Hepatocyte (in vitro differentiated cells): ENCODE measurements at regions not wholly inside any gene's neighbourhood (a gene's known extent, or its start where the extent isn't known, plus 50 kb on each side); places are given as distances from the start of the nearest gene placed in this dataset.
A peak's percentile ranks its signal among the peaks of the same experiment; 100 is the strongest.

Source experiments
- DNase-seq: peaks from one replicate; pipeline ENCODE4 v3.0.0-alpha.2; 2016; ENCODE audit warnings: low spot score
- H2AFZ ChIP-seq: fragments of 200-600 bp; sonication (generic); 2 replicates; pipeline ENCODE4 v1.6.0; 2016; ENCODE audit warnings: antibody characterized with exemption, mild to moderate bottlenecking
- H3K27ac ChIP-seq: fragments of 200-600 bp; sonication (generic); 2 replicates; pipeline ENCODE4 v1.5.1; 2016; ENCODE audit warnings: mild to moderate bottlenecking
- H3K27me3 ChIP-seq: fragments of 200-600 bp; sonication (generic); 2 replicates; pipeline ENCODE4 v1.6.1; 2016
- H3K36me3 ChIP-seq: fragments of 200-600 bp; sonication (generic); replicated peaks from 2 replicates; pipeline ENCODE4 v1.5.1; 2016; ENCODE audit warnings: low read depth; ENCODE audit not compliant: insufficient read depth
- H3K4me1 ChIP-seq: fragments of 200-600 bp; sonication (generic); 2 replicates; pipeline ENCODE4 v1.5.1; 2016; ENCODE audit warnings: mild to moderate bottlenecking, moderate library complexity; ENCODE audit not compliant: insufficient read depth
- H3K4me2 ChIP-seq: fragments of 200-600 bp; sonication (generic); 2 replicates; pipeline ENCODE4 v1.6.0; 2016
- H3K4me3 ChIP-seq: fragments of 200-600 bp; sonication (generic); 2 replicates; pipeline ENCODE4 v1.5.1; 2016; ENCODE audit warnings: mild to moderate bottlenecking
- H3K79me2 ChIP-seq: fragments of 200-600 bp; sonication (generic); 2 replicates; pipeline ENCODE4 v1.6.0; 2017; ENCODE audit warnings: mild to moderate bottlenecking
- H3K9me2 ChIP-seq: fragments of 200-600 bp; sonication (generic); replicated peaks from 2 replicates; pipeline ENCODE4 v1.6.0; 2017; ENCODE audit warnings: mild to moderate bottlenecking; ENCODE audit not compliant: insufficient read depth
- H3K9me3 ChIP-seq: fragments of 200-600 bp; sonication (generic); 2 replicates; pipeline ENCODE4 v1.5.1; 2016; ENCODE audit warnings: low read depth, mild to moderate bottlenecking
- H4K20me1 ChIP-seq: fragments of 200-600 bp; sonication (generic); 2 replicates; pipeline ENCODE4 v1.6.0; 2016; ENCODE audit warnings: mild to moderate bottlenecking; ENCODE audit not compliant: insufficient read depth, poor library complexity, severe bottlenecking
- EZH2 ChIP-seq: fragments of 200-600 bp; sonication (generic); IDR thresholded peaks from 2 replicates; pipeline ENCODE4 v1.6.1; 2016; ENCODE audit warnings: antibody characterized with exemption, mild to moderate bottlenecking, borderline replicate concordance
- EZH2phosphoT487 ChIP-seq: fragments of 200-600 bp; sonication (generic); IDR thresholded peaks from one replicate; pipeline ENCODE4 v1.6.1; 2018; ENCODE audit warnings: antibody characterized with exemption, mild to moderate bottlenecking, low read depth, moderate library complexity; ENCODE audit not compliant: unreplicated experiment, severe bottlenecking
- WGBS: methylation state at CpG from one replicate; pipeline ENCODE4 v1.1.6; 2016; ENCODE audit warnings: low lambda C conversion rate; ENCODE audit errors: missing lambda C conversion rate; 5-methylcytosine and 5-hydroxymethylcytosine counted together
- TF ChIP-seq, protein P1 (sequence below): fragments of 200-600 bp; sonication (generic); IDR thresholded peaks from 2 replicates; pipeline ENCODE4 v1.5.1; 2016; ENCODE audit warnings: antibody characterized with exemption, mild to moderate bottlenecking; ENCODE audit not compliant: poor library complexity

DNA sequence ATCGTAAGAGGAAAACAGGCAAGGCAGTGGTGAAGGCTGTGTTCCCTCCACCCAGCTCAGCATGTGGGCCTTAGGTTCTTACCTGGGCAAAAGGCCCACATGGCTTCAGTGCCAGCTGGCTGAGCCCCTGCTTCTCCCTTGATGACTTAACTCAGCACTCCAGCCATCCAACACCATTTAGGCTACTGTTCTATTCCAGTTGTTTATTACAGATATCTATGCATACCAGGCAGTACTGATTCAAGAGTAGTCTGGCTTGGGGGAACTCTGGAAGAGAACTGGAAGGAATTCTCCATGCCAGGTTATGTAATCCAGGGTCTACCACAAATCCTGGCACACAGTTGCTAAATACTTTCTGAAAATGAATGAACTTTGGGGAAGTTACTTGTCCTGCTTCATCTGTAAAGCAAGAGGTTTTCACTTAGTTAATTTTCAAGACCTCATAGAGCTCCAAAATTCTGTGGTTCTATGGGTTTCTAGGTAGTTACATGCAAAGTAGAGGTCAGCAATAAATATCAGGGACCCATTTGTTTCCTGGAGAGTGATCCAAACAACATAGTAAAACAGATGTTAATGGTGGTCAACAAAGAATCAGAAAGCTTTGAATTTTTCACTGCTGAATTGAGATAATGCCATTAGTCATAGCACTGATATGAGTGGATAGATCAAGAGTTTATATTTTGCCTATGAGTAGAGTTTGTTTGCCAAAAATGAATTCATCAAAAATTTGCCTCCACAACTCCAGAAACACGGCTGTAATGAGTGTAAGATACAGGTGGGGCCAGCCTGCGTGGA lies 88.2 kb upstream of the OSMR start:
- Histone ChIP-seq H3K79me2 (no peaks in the 10 kb centered on the region), H2AFZ (no peak overlapping the region), H3K36me3 (no peaks in the 10 kb centered on the region), H3K4me3 (no peak overlapping the region), H3K9me2 (no peaks in the 10 kb centered on the region), H3K4me1 (peaks cover 7% of the 10 kb centered on the region), H3K9me3 (no peaks in the 10 kb centered on the region), H4K20me1 (no peaks in the 10 kb centered on the region), H3K27ac (no peak overlapping the region), H3K27me3 (no peaks in the 10 kb centered on the region), H3K4me2 (no peak overlapping the region)
- DNase-seq = no peak
- WGBS = 89% methylated on average over 3 of the region's 3 CpGs
- no peak for TF ChIP-seq EZH2
- no peak for TF ChIP-seq EZH2phosphoT487
- TF ChIP-seq, protein P1, sequence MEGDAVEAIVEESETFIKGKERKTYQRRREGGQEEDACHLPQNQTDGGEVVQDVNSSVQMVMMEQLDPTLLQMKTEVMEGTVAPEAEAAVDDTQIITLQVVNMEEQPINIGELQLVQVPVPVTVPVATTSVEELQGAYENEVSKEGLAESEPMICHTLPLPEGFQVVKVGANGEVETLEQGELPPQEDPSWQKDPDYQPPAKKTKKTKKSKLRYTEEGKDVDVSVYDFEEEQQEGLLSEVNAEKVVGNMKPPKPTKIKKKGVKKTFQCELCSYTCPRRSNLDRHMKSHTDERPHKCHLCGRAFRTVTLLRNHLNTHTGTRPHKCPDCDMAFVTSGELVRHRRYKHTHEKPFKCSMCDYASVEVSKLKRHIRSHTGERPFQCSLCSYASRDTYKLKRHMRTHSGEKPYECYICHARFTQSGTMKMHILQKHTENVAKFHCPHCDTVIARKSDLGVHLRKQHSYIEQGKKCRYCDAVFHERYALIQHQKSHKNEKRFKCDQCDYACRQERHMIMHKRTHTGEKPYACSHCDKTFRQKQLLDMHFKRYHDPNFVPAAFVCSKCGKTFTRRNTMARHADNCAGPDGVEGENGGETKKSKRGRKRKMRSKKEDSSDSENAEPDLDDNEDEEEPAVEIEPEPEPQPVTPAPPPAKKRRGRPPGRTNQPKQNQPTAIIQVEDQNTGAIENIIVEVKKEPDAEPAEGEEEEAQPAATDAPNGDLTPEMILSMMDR = no peak

DNA sequence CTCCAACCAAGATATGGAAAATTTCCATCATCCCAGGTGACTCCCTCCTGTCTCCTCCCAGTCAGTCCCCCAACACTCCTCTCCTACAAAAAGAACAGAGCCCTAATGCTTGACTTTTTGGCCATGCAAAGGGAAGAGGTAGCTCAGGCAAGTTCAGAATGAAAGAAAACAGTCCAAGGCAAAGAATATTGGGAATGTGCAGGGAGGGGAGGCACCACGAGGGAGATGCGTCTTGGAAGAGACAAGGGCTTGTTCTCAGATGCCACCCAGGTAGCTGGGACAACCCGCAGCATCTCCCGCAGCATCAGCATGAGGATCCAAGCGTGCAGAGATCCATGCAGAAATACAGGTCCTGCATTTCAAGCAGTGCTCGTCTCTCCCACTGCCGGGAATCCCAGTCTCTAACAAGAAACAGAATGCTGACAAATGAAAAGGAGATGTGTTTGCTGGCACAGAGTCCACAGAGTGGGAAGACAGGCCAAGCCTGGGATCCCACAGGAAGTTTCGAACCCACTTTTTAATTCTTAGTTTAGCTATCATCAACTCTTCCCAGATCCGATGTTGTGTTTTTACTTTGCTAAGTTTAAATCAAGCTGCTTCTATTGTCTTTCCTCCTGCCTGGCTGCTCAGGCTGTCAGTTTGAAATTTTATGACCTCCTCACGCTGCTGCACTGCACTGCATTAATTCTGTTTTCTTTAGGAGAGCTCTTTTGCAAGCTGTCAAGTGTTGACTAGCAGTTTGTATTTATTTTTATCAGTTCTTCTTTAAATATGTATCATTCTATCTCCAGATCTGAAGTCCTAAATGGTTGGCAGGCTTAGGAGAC lies 86.8 kb upstream of the OSMR start:
- no peaks in the 10 kb centered on the region for H3K36me3 ChIP-seq
- TF ChIP-seq EZH2 (no peak), EZH2phosphoT487 (no peak)
- TF ChIP-seq, protein P1 = no peak
- DNase-seq = peak; percentile 17
- no peaks in the 10 kb centered on the region for H3K79me2 ChIP-seq
- peak overlapping the region; percentile 44 for H3K4me2 ChIP-seq
- no peak overlapping the region for H2AFZ ChIP-seq
- peaks cover 7% of the 10 kb centered on the region for H3K4me1 ChIP-seq
- no peaks in the 10 kb centered on the region for H3K27me3 ChIP-seq
- H3K4me3 ChIP-seq = no peak overlapping the region
- 41% methylated on average over 10 of the region's 10 CpGs for WGBS
- H3K9me2 ChIP-seq = no peaks in the 10 kb centered on the region
- no peaks in the 10 kb centered on the region for H4K20me1 ChIP-seq
- peak overlapping the region; percentile 19 for H3K27ac ChIP-seq
- H3K9me3 ChIP-seq = no peaks in the 10 kb centered on the region

DNA sequence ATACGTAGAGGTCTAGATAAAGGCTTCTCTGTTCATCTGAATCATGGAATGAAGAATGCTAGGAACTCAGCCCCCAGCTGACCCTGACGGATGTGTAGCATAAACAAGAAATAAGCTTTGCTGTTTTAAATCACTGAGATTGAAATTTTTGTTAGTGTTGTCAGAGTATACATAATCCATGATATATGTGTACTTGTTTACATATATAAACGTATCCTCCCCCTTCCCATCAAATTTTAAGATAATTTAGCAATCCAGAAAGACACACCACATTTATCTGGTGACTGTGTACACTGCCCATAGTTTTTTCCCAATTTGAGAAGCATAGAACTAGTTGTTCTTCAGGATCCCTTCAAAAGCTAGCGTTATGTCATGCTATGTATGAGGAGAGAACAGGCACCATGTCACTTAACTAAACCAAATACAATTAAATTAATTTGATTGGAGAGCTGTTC lies 80.8 kb upstream of the OSMR start:
- Histone ChIP-seq H3K4me1 (no peaks in the 10 kb centered on the region), H3K9me2 (no peaks in the 10 kb centered on the region), H3K36me3 (no peaks in the 10 kb centered on the region), H3K27me3 (no peaks in the 10 kb centered on the region), H3K4me2 (no peak overlapping the region), H3K9me3 (no peaks in the 10 kb centered on the region), H3K4me3 (no peak overlapping the region), H2AFZ (no peak overlapping the region), H3K27ac (no peak overlapping the region), H3K79me2 (no peaks in the 10 kb centered on the region), H4K20me1 (no peaks in the 10 kb centered on the region)
- TF ChIP-seq EZH2 (no peak), EZH2phosphoT487 (no peak)
- TF ChIP-seq, protein P1 = no peak
- WGBS = 64% methylated on average over 4 of the region's 4 CpGs
- no peak for DNase-seq
